HEK293 (cell line): ENCODE measurements at regions not wholly inside any gene's neighbourhood (a gene's known extent, or its start where the extent isn't known, plus 50 kb on each side); places are given as distances from the start of the nearest gene placed in this dataset.

Experiments
- ZNF133 ChIP-seq: fragments of 450-650 bp; formaldehyde crosslinking; IDR thresholded peaks from 2 replicates; pipeline ENCODE4 v1.5.1; 2016; ENCODE audit warnings: missing biosample characterization, missing genetic modification characterization
- TF ChIP-seq, protein P1 (sequence below): fragments of 450-650 bp; formaldehyde crosslinking; IDR thresholded peaks from 2 replicates; pipeline ENCODE4 v1.5.1; 2016; ENCODE audit warnings: missing biosample characterization, missing genetic modification characterization

DNA sequence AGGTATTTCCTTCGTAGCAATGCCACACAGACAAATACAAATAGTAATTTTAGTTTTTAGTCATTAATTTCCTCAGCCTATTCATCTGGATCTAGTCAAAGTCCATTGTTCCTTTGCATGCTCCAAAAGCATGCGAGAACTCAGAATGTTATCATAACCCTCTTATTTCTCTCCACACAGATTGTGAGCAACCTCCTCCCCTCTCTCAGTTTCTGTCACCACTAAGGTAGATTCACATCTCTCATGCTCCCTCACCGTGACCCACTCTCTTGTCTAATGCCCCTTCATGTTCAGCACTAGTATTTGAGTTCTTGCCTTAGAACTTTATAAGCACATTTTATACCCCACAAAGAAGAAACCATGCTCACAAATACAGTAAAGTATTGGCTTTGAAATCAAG is 582.4 kb downstream of the PLA2G4A start:
- TF ChIP-seq, protein P1, sequence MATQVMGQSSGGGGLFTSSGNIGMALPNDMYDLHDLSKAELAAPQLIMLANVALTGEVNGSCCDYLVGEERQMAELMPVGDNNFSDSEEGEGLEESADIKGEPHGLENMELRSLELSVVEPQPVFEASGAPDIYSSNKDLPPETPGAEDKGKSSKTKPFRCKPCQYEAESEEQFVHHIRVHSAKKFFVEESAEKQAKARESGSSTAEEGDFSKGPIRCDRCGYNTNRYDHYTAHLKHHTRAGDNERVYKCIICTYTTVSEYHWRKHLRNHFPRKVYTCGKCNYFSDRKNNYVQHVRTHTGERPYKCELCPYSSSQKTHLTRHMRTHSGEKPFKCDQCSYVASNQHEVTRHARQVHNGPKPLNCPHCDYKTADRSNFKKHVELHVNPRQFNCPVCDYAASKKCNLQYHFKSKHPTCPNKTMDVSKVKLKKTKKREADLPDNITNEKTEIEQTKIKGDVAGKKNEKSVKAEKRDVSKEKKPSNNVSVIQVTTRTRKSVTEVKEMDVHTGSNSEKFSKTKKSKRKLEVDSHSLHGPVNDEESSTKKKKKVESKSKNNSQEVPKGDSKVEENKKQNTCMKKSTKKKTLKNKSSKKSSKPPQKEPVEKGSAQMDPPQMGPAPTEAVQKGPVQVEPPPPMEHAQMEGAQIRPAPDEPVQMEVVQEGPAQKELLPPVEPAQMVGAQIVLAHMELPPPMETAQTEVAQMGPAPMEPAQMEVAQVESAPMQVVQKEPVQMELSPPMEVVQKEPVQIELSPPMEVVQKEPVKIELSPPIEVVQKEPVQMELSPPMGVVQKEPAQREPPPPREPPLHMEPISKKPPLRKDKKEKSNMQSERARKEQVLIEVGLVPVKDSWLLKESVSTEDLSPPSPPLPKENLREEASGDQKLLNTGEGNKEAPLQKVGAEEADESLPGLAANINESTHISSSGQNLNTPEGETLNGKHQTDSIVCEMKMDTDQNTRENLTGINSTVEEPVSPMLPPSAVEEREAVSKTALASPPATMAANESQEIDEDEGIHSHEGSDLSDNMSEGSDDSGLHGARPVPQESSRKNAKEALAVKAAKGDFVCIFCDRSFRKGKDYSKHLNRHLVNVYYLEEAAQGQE (tag by site-specific recombination), result no peak
- no peak for TF ChIP-seq ZNF133 (tag by site-specific recombination)
